Neural progenitor cell (in vitro differentiated cells): ENCODE measurements at regions not wholly inside any gene's neighbourhood (a gene's known extent, or its start where the extent isn't known, plus 50 kb on each side); places are given as distances from the start of the nearest gene placed in this dataset.
A peak's percentile ranks its signal among the peaks of the same experiment; 100 is the strongest.

ENCODE experiments used
- DNase-seq: peaks from one replicate; pipeline ENCODE4 v3.0.0-alpha.2; 2016; ENCODE audit warnings: low spot score
- H2AFZ ChIP-seq: fragments of 200-600 bp; sonication (generic); replicated peaks from 2 replicates; pipeline ENCODE4 v1.6.1; 2016; ENCODE audit warnings: antibody characterized with exemption
- H3F3A ChIP-seq: fragments of 200-600 bp; sonication (generic); 2 replicates; pipeline ENCODE4 v1.6.1; 2016; ENCODE audit warnings: antibody characterized with exemption, low read depth
- H3K27ac ChIP-seq: fragments of 200-600 bp; sonication (generic); 2 replicates; pipeline ENCODE4 v1.5.1; 2016; ENCODE audit warnings: mild to moderate bottlenecking
- H3K27me3 ChIP-seq: fragments of 200-600 bp; sonication (generic); 2 replicates; pipeline ENCODE4 v1.6.1; 2016; ENCODE audit warnings: mild to moderate bottlenecking, moderate library complexity
- H3K36me3 ChIP-seq: fragments of 200-600 bp; sonication (generic); 2 replicates; pipeline ENCODE4 v1.5.1; 2016
- H3K4me1 ChIP-seq: fragments of 200-600 bp; sonication (generic); 2 replicates; pipeline ENCODE4 v1.6.1; 2016; ENCODE audit warnings: mixed run types
- H3K4me2 ChIP-seq: fragments of 200-600 bp; sonication (generic); 2 replicates; pipeline ENCODE4 v1.6.1; 2016
- H3K4me3 ChIP-seq: fragments of 200-600 bp; sonication (generic); 2 replicates; pipeline ENCODE4 v1.5.1; 2016
- H3K79me2 ChIP-seq: fragments of 200-600 bp; sonication (generic); 2 replicates; pipeline ENCODE4 v1.6.1; 2016; ENCODE audit warnings: low read depth
- H3K9ac ChIP-seq: fragments of 200-600 bp; sonication (generic); 2 replicates; pipeline ENCODE4 v1.6.1; 2016
- H3K9me3 ChIP-seq: fragments of 200-600 bp; sonication (generic); 2 replicates; pipeline ENCODE4 v1.5.1; 2016; ENCODE audit warnings: low read depth
- H4K20me1 ChIP-seq: fragments of 200-600 bp; sonication (generic); 2 replicates; pipeline ENCODE4 v1.6.1; 2016; ENCODE audit warnings: low read depth
- H3K27ac Mint-ChIP-seq: 3 replicates; pipeline ENCODE4 v1.8.0; 2021; ENCODE audit warnings: mixed read lengths
- H3K27me3 Mint-ChIP-seq: 2 replicates; pipeline ENCODE4 v1.8.0; 2022; ENCODE audit warnings: low read depth, mild to moderate bottlenecking, inconsistent platforms, moderate library complexity, mixed read lengths; ENCODE audit not compliant: insufficient read depth
- H3K36me3 Mint-ChIP-seq: 3 replicates; pipeline ENCODE4 v1.8.0; 2021; ENCODE audit warnings: mixed read lengths
- H3K4me1 Mint-ChIP-seq: 3 replicates; pipeline ENCODE4 v1.8.0; 2021; ENCODE audit warnings: mixed read lengths
- H3K4me3 Mint-ChIP-seq: 3 replicates; pipeline ENCODE4 v1.8.0; 2021; ENCODE audit warnings: mild to moderate bottlenecking, moderate library complexity, mixed read lengths
- H3K9me3 Mint-ChIP-seq: 3 replicates; pipeline ENCODE4 v1.8.0; 2020; ENCODE audit warnings: mixed read lengths
- CTCF ChIP-seq: fragments of 200-600 bp; sonication (generic); IDR thresholded peaks from 2 replicates; pipeline ENCODE4 v1.5.1; 2017; ENCODE audit warnings: antibody characterized with exemption, mild to moderate bottlenecking
- EZH2 ChIP-seq: fragments of 200-600 bp; sonication (generic); IDR thresholded peaks from 2 replicates; pipeline ENCODE4 v1.6.1; 2017; ENCODE audit warnings: antibody characterized with exemption, mild to moderate bottlenecking, moderate library complexity
- EZH2phosphoT487 ChIP-seq: fragments of 200-600 bp; sonication (generic); IDR thresholded peaks from 2 replicates; pipeline ENCODE4 v1.6.1; 2017; ENCODE audit warnings: antibody characterized with exemption

GRCh38 chr18:65380571-65380970 lies 370.2 kb upstream of the CDH7 start:
- Mint-ChIP-seq H3K27ac (no peak overlapping the region), H3K9me3 (peaks cover 3% of the 10 kb centered on the region), H3K27me3 (no peaks in the 10 kb centered on the region), H3K4me3 (no peak overlapping the region), H3K36me3 (no peaks in the 10 kb centered on the region), H3K4me1 (no peaks in the 10 kb centered on the region)
- H3K27ac ChIP-seq: no peak overlapping the region
- no peaks in the 10 kb centered on the region for H3K27me3 ChIP-seq
- no peak for DNase-seq
- H2AFZ ChIP-seq: no peak overlapping the region
- no peak overlapping the region for H3K4me3 ChIP-seq
- H3K79me2 ChIP-seq: no peaks in the 10 kb centered on the region
- H4K20me1 ChIP-seq: no peaks in the 10 kb centered on the region
- no peaks in the 10 kb centered on the region for H3K4me1 ChIP-seq
- no peak overlapping the region for H3K4me2 ChIP-seq
- no peaks in the 10 kb centered on the region for H3F3A ChIP-seq
- no peak for TF ChIP-seq EZH2
- TF ChIP-seq CTCF: no peak
- no peak for TF ChIP-seq EZH2phosphoT487
- no peak overlapping the region for H3K9ac ChIP-seq
- H3K9me3 ChIP-seq: no peaks in the 10 kb centered on the region
- no peaks in the 10 kb centered on the region for H3K36me3 ChIP-seq

GRCh38 chr18:65372904-65373303 lies 377.9 kb upstream of the CDH7 start:
- H3K4me2 ChIP-seq: no peak overlapping the region
- no peaks in the 10 kb centered on the region for H3K9me3 Mint-ChIP-seq
- no peaks in the 10 kb centered on the region for H4K20me1 ChIP-seq
- H3K27ac Mint-ChIP-seq: no peak overlapping the region
- no peaks in the 10 kb centered on the region for H3K79me2 ChIP-seq
- H3K4me3 Mint-ChIP-seq: no peak overlapping the region
- H3F3A ChIP-seq: no peaks in the 10 kb centered on the region
- H3K36me3 ChIP-seq: no peaks in the 10 kb centered on the region
- H3K27me3 Mint-ChIP-seq: no peaks in the 10 kb centered on the region
- no peak overlapping the region for H2AFZ ChIP-seq
- no peaks in the 10 kb centered on the region for H3K27me3 ChIP-seq
- no peaks in the 10 kb centered on the region for H3K4me1 Mint-ChIP-seq
- no peaks in the 10 kb centered on the region for H3K36me3 Mint-ChIP-seq
- no peak overlapping the region for H3K9ac ChIP-seq
- peak; percentile 14 for DNase-seq
- no peak overlapping the region for H3K27ac ChIP-seq
- H3K4me1 ChIP-seq: no peaks in the 10 kb centered on the region
- no peak overlapping the region for H3K4me3 ChIP-seq
- H3K9me3 ChIP-seq: no peaks in the 10 kb centered on the region
- TF ChIP-seq CTCF: no peak
- TF ChIP-seq EZH2: no peak
- TF ChIP-seq EZH2phosphoT487: no peak

GRCh38 chr18:65365245-65365980 lies 385.4 kb upstream of the CDH7 start:
- H3K27me3 Mint-ChIP-seq: no peaks in the 10 kb centered on the region
- Histone ChIP-seq H4K20me1 (no peaks in the 10 kb centered on the region), H3K36me3 (no peaks in the 10 kb centered on the region), H3K27me3 (no peaks in the 10 kb centered on the region), H2AFZ (no peak overlapping the region), H3K27ac (no peak overlapping the region), H3K9ac (no peak overlapping the region), H3K4me3 (no peak overlapping the region), H3K4me1 (peaks cover 10% of the 10 kb centered on the region), H3K79me2 (no peaks in the 10 kb centered on the region), H3F3A (peaks cover 6% of the 10 kb centered on the region), H3K9me3 (no peaks in the 10 kb centered on the region), H3K4me2 (no peak overlapping the region)
- no peak overlapping the region for H3K4me3 Mint-ChIP-seq
- H3K36me3 Mint-ChIP-seq: no peaks in the 10 kb centered on the region
- H3K9me3 Mint-ChIP-seq: no peaks in the 10 kb centered on the region
- no peak for DNase-seq
- H3K27ac Mint-ChIP-seq: no peak overlapping the region
- H3K4me1 Mint-ChIP-seq: peaks cover 8% of the 10 kb centered on the region
- no peak for TF ChIP-seq EZH2
- no peak for TF ChIP-seq CTCF
- TF ChIP-seq EZH2phosphoT487: no peak
